HuH-7.5 (cell line): ENCODE measurements at regions not wholly inside any gene's neighbourhood (a gene's known extent, or its start where the extent isn't known, plus 50 kb on each side); places are given as distances from the start of the nearest gene placed in this dataset.

ENCODE experiments used
- DNase-seq: peaks from one replicate; pipeline ENCODE4 v3.0.0; 2011; ENCODE audit warnings: low spot score

GRCh38 chr7:115127399-115128021, 205.6 kb downstream of the MDFIC start:
- DNase-seq, result no peak

GRCh38 chr7:115125750-115126149, 203.9 kb downstream of the MDFIC start:
- no peak for DNase-seq

- DNase-seq, result no peak
These were observed 203.4 kb downstream of the MDFIC start for GRCh38 chr7:115125312-115125711.

- no peak for DNase-seq
These were observed 202.6 kb downstream of the MDFIC start for GRCh38 chr7:115124409-115124939.

- no peak for DNase-seq
These were observed 201.5 kb downstream of the MDFIC start for GRCh38 chr7:115123441-115123840.

GRCh38 chr7:115122388-115122787, 200.5 kb downstream of the MDFIC start:
- DNase-seq, result no peak

GRCh38 chr7:115117748-115118147, 195.9 kb downstream of the MDFIC start:
- no peak for DNase-seq

GRCh38 chr7:115116773-115117715, 195.2 kb downstream of the MDFIC start:
- no peak for DNase-seq

GRCh38 chr7:115113776-115114175, 191.9 kb downstream of the MDFIC start:
- no peak for DNase-seq

- DNase-seq, result no peak
These were observed 191.2 kb downstream of the MDFIC start for GRCh38 chr7:115113131-115113530.

GRCh38 chr7:115110523-115110922, 188.6 kb downstream of the MDFIC start:
- DNase-seq, result no peak

GRCh38 chr7:115106316-115106715, 184.4 kb downstream of the MDFIC start:
- no peak for DNase-seq

GRCh38 chr7:115102738-115103137, 180.8 kb downstream of the MDFIC start:
- no peak for DNase-seq

- DNase-seq, result no peak
These were observed 179.3 kb downstream of the MDFIC start for GRCh38 chr7:115101199-115101598.

GRCh38 chr7:115099906-115100305, 178.0 kb downstream of the MDFIC start:
- DNase-seq, result no peak

GRCh38 chr7:115097175-115097671, 175.3 kb downstream of the MDFIC start:
- no peak for DNase-seq

GRCh38 chr7:115096262-115096661, 174.4 kb downstream of the MDFIC start:
- DNase-seq, result no peak

GRCh38 chr7:115094163-115094562, 172.3 kb downstream of the MDFIC start:
- DNase-seq, result no peak

- no peak for DNase-seq
These were observed 167.0 kb downstream of the MDFIC start for GRCh38 chr7:115088893-115089292.

- DNase-seq, result no peak
These were observed 165.5 kb downstream of the MDFIC start for GRCh38 chr7:115087437-115087836.

GRCh38 chr7:115086146-115086841, 164.4 kb downstream of the MDFIC start:
- DNase-seq, result no peak

- DNase-seq, result no peak
These were observed 163.5 kb downstream of the MDFIC start for GRCh38 chr7:115085421-115085820.
